ENCODE measurements at regions not wholly inside any gene's neighbourhood (a gene's known extent, or its start where the extent isn't known, plus 50 kb on each side); places are given as distances from the start of the nearest gene placed in this dataset.
"Not testable (repeated sequence)": the region's sequence is repeated elsewhere in the genome, so short reads cannot be mapped to it uniquely, and the experiment has no call there.

- Histone ChIP-seq H3K27ac (peak overlapping the region in 1 of 5 donors; percentile 50), H3K4me1 (peaks cover 10 to 29% (median 14%) of the 10 kb centered on the region in 4 donors), H3K36me3 (no peaks in the 10 kb centered on the region), H3K4me3 (no peak overlapping the region), H3K27me3 (no peaks in the 10 kb centered on the region), H3K9me3 (no peaks in the 10 kb centered on the region)
- TF ChIP-seq POLR2A (IDR thresholded peaks at IDR 0.05) (no peak), POLR2AphosphoS5 (IDR thresholded peaks at IDR 0.05) (no peak), EP300 (IDR thresholded peaks at IDR 0.05) (no peak), CTCF (IDR thresholded peaks at IDR 0.05) (no peak)
- intact Hi-C loops (cut with DNase I; ENCODE audit: low total_unique reads) = no loop called here
- WGBS, 5 donors = 75 to 90% (median 83%) methylated on average over 13 of the region's 13 CpGs
- DNase-seq = no peak
Observed at GRCh38 chr12:12008931-12009611, 61.7 kb upstream of the BCL2L14 start.

- Histone ChIP-seq H3K4me1 (peaks cover 10 to 29% (median 14%) of the 10 kb centered on the region in 4 donors), H3K4me3 (peak overlapping the region; percentile 9 to 29 (median 18)), H3K27ac (peak overlapping the region in 1 of 5 donors; percentile 50)
- H3K36me3 ChIP-seq; H3K27me3 ChIP-seq; intact Hi-C loops (cut with DNase I; ENCODE audit: low total_unique reads); DNase-seq; H3K9me3 ChIP-seq: not testable (repeated sequence)
- 50 to 69% (median 59%) methylated on average over 6 of the region's 6 CpGs for WGBS, 5 donors
Observed at GRCh38 chr12:12009749-12010276, 60.9 kb upstream of the BCL2L14 start.

GRCh38 chr12:12010277-12011039 is 60.3 kb upstream of the BCL2L14 start:
- TF ChIP-seq POLR2AphosphoS5 (IDR thresholded peaks at IDR 0.05) (no peak), POLR2A (IDR thresholded peaks at IDR 0.05) (no peak), CTCF (IDR thresholded peaks at IDR 0.05) (no peak), EP300 (IDR thresholded peaks at IDR 0.05) (no peak)
- Histone ChIP-seq H3K36me3 (no peaks in the 10 kb centered on the region), H3K9me3 (no peaks in the 10 kb centered on the region), H3K27me3 (no peaks in the 10 kb centered on the region), H3K4me3 (peak overlapping the region; percentile 9 to 29 (median 18)), H3K4me1 (peaks cover 10 to 29% (median 14%) of the 10 kb centered on the region in 4 donors), H3K27ac (peak overlapping the region in 2 of 5 donors; percentile 50)
- WGBS, 5 donors = 36 to 55% (median 43%) methylated on average over 16 to 18 of the region's 18 CpGs
- intact Hi-C loops (cut with DNase I; ENCODE audit: low total_unique reads) = no loop called here
- DNase-seq = peak in 1 of 2 donors; percentile 65

GRCh38 chr12:12011880-12012260 is 58.9 kb upstream of the BCL2L14 start:
- 94 to 99% (median 97%) methylated on average over 5 of the region's 5 CpGs for WGBS, 5 donors
- intact Hi-C loops (cut with DNase I; ENCODE audit: low total_unique reads) = no loop called here

GRCh38 chr12:12015073-12015685 is 55.6 kb upstream of the BCL2L14 start:
- Histone ChIP-seq H3K4me1 (peaks cover 5 to 15% (median 8%) of the 10 kb centered on the region in 4 donors), H3K4me3 (no peak overlapping the region), H3K27me3 (no peaks in the 10 kb centered on the region), H3K36me3 (no peaks in the 10 kb centered on the region), H3K9me3 (no peaks in the 10 kb centered on the region), H3K27ac (no peak overlapping the region)
- intact Hi-C loops (cut with DNase I; ENCODE audit: low total_unique reads) = no loop called here
- no peak for TF ChIP-seq EP300 (IDR thresholded peaks at IDR 0.05)
- TF ChIP-seq POLR2AphosphoS5 (IDR thresholded peaks at IDR 0.05) = no peak
- no peak for TF ChIP-seq CTCF (IDR thresholded peaks at IDR 0.05)
- no peak for TF ChIP-seq POLR2A (IDR thresholded peaks at IDR 0.05)
- no peak for DNase-seq
- 73 to 83% (median 77%) methylated on average over 11 of the region's 11 CpGs for WGBS, 5 donors

More at GRCh38 chr12:12011880-12012260, 58.9 kb upstream of the BCL2L14 start:
- Histone ChIP-seq H3K27ac (no peak overlapping the region), H3K4me3 (no peak overlapping the region), H3K4me1 (peaks cover 10 to 29% (median 14%) of the 10 kb centered on the region in 4 donors), H3K9me3 (no peaks in the 10 kb centered on the region), H3K36me3 (no peaks in the 10 kb centered on the region), H3K27me3 (no peaks in the 10 kb centered on the region)
- no peak for DNase-seq
- TF ChIP-seq EP300 (IDR thresholded peaks at IDR 0.05) = no peak

All from stomach (tissue), 8 donors.